CD14-positive monocyte (primary cell): ENCODE measurements at regions not wholly inside any gene's neighbourhood (a gene's known extent, or its start where the extent isn't known, plus 50 kb on each side); places are given as distances from the start of the nearest gene placed in this dataset.

Experiments
- DNase-seq, 3 donors: peaks; one replicate each; pipeline ENCODE4 v3.0.0-alpha.2; 2011 to 2022
- H2AFZ ChIP-seq: 2 replicates; pipeline ENCODE4 v1.6.0; 2012; ENCODE audit warnings: mild to moderate bottlenecking, low read depth, low read length, inconsistent platforms; ENCODE audit not compliant: insufficient read depth, poor library complexity, severe bottlenecking
- H3K27ac ChIP-seq, 2 donors: 1 replicate in 1 of 2; 2 replicates in 1 of 2; pipeline ENCODE4 v1.5.1; 2012 to 2013; ENCODE audit warnings: low read length in 2 of 2, control low read depth in 1 of 2, inconsistent platforms in 1 of 2, low read depth in 1 of 2, mild to moderate bottlenecking in 1 of 2
- H3K27me3 ChIP-seq, 2 donors: one replicate each; pipeline versions ENCODE4 v1.6.0 to v1.6.1; 2011 to 2013; ENCODE audit warnings: low read length in 2 of 2; ENCODE audit not compliant: control insufficient read depth in 2 of 2, insufficient read depth in 2 of 2
- H3K36me3 ChIP-seq, 2 donors: replicated peaks in 1 of 2; 1 replicate in 1 of 2; 2 replicates in 1 of 2; pipeline versions ENCODE4 v1.5.1 to v1.6.1; 2012 to 2013; ENCODE audit warnings: low read length in 2 of 2, control low read depth in 1 of 2, inconsistent platforms in 1 of 2, mild to moderate bottlenecking in 1 of 2; ENCODE audit not compliant: insufficient read depth in 2 of 2, control insufficient read depth in 1 of 2
- H3K4me1 ChIP-seq, 2 donors: 1 replicate in 1 of 2; 2 replicates in 1 of 2; pipeline versions ENCODE4 v1.5.1 to v1.6.1; 2012 to 2013; ENCODE audit warnings: low read length in 2 of 2, control low read depth in 1 of 2, inconsistent platforms in 1 of 2, mild to moderate bottlenecking in 1 of 2, moderate library complexity in 1 of 2; ENCODE audit not compliant: insufficient read depth in 2 of 2, control insufficient read depth in 1 of 2
- H3K4me2 ChIP-seq: replicated peaks from 2 replicates; pipeline ENCODE3; 2012; ENCODE audit warnings: low read length, moderate library complexity, mild to moderate bottlenecking; ENCODE audit not compliant: poor library complexity, severe bottlenecking; ENCODE audit errors: extremely low read depth
- H3K4me3 ChIP-seq, 3 experiments: fragments of 200-600 bp in 1 of 3; sonication (generic) in 1 of 3; replicated peaks in 1 of 3; 1 replicate in 2 of 3; 2 replicates in 1 of 3; pipeline ENCODE4 v1.5.1; 2011 to 2013; ENCODE audit warnings: low read length in 3 of 3, mild to moderate bottlenecking in 3 of 3, control low read depth in 2 of 3, low read depth in 2 of 3, inconsistent platforms in 1 of 3, moderate library complexity in 1 of 3
- H3K79me2 ChIP-seq: 2 replicates; pipeline ENCODE4 v1.6.0; 2012; ENCODE audit warnings: mild to moderate bottlenecking, control low read depth, inconsistent platforms, low read length, moderate library complexity; ENCODE audit not compliant: insufficient read depth
- H3K9ac ChIP-seq: 2 replicates; pipeline ENCODE4 v1.6.0; 2017; ENCODE audit warnings: low read length, mild to moderate bottlenecking; ENCODE audit not compliant: insufficient read depth, poor library complexity, severe bottlenecking
- H3K9me3 ChIP-seq, 2 donors: replicated peaks in 1 of 2; 1 replicate in 1 of 2; 2 replicates in 1 of 2; pipeline versions ENCODE4 v1.5.1 to v1.6.1; 2012 to 2013; ENCODE audit warnings: low read length in 2 of 2, control low read depth in 1 of 2; ENCODE audit not compliant: control insufficient read depth in 1 of 2, insufficient read depth in 1 of 2
- H4K20me1 ChIP-seq: 2 replicates; pipeline ENCODE4 v1.6.0; 2012; ENCODE audit warnings: mild to moderate bottlenecking, low read length, control low read depth, moderate library complexity; ENCODE audit not compliant: insufficient read depth
- H3K27ac Mint-ChIP-seq, 7 donors: one replicate each; pipeline ENCODE4 v1.8.0; 2020; ENCODE audit warnings: mild to moderate bottlenecking in 7 of 7, mixed read lengths in 7 of 7, moderate library complexity in 6 of 7, inconsistent platforms in 2 of 7
- H3K27me3 Mint-ChIP-seq, 3 donors: one replicate each; pipeline ENCODE4 v1.8.0; 2021 to 2022; ENCODE audit warnings: low read depth in 3 of 3, mild to moderate bottlenecking in 3 of 3, mixed read lengths in 3 of 3, moderate library complexity in 3 of 3, inconsistent platforms in 1 of 3
- H3K36me3 Mint-ChIP-seq, 2 donors: one replicate each; pipeline ENCODE4 v1.8.0; 2020; ENCODE audit warnings: mixed read lengths in 2 of 2, inconsistent platforms in 1 of 2, mild to moderate bottlenecking in 1 of 2
- H3K4me1 Mint-ChIP-seq: one replicate; pipeline ENCODE4 v1.8.0; 2020; ENCODE audit warnings: mild to moderate bottlenecking, mixed read lengths
- H3K4me3 Mint-ChIP-seq, 2 donors: one replicate each; pipeline ENCODE4 v1.8.0; 2020; ENCODE audit warnings: mild to moderate bottlenecking in 2 of 2, mixed read lengths in 2 of 2, moderate library complexity in 1 of 2
- H3K9me3 Mint-ChIP-seq, 7 donors: one replicate each; pipeline ENCODE4 v1.8.0; 2020 to 2022; ENCODE audit warnings: mixed read lengths in 7 of 7, mild to moderate bottlenecking in 6 of 7, moderate library complexity in 6 of 7, inconsistent platforms in 2 of 7
- CTCF ChIP-seq: fragments of 200-600 bp; IDR thresholded peaks from one replicate; pipeline ENCODE4 v1.8.0; 2022; ENCODE audit warnings: antibody characterized with exemption, mild to moderate bottlenecking
- WGBS: methylation state at CpG from one replicate; pipeline ENCODE4 v1.1.5; 2013; ENCODE audit warnings: missing lambda C conversion rate; ENCODE audit not compliant: insufficient coverage; 5-methylcytosine and 5-hydroxymethylcytosine counted together
- intact Hi-C, 2 donors: fragments of 100-400 bp; cut with micrococcal nuclease; formaldehyde crosslinking; loops; one replicate each; pipeline versions ENCODE4 v1.15.0 to v1.15.1; 2023

GRCh38 chr14:97850466-97850865 is 1053.3 kb downstream of the VRK1 start:
- Mint-ChIP-seq H3K9me3 (peaks cover 0 to 2% (median 0%) of the 10 kb centered on the region in 7 donors), H3K27ac (no peak overlapping the region), H3K4me3 (no peak overlapping the region), H3K27me3 (peaks cover 0 to 2% (median 0%) of the 10 kb centered on the region in 3 donors), H3K36me3 (no peaks in the 10 kb centered on the region), H3K4me1 (no peaks in the 10 kb centered on the region)
- H3K36me3 ChIP-seq, result no peaks in the 10 kb centered on the region
- no peaks in the 10 kb centered on the region for H4K20me1 ChIP-seq
- H3K4me2 ChIP-seq, result no peak overlapping the region
- H3K4me3 ChIP-seq, result no peak overlapping the region
- H3K27ac ChIP-seq, result no peak overlapping the region
- no peaks in the 10 kb centered on the region for H3K9me3 ChIP-seq
- no peak overlapping the region for H3K9ac ChIP-seq
- intact Hi-C loops, result no loop called here
- TF ChIP-seq CTCF, result no peak
- H3K79me2 ChIP-seq, result no peaks in the 10 kb centered on the region
- no peak overlapping the region for H2AFZ ChIP-seq
- no peak for DNase-seq
- H3K4me1 ChIP-seq, result no peaks in the 10 kb centered on the region
- 75% methylated on average over 2 of the region's 2 CpGs for WGBS
- no peaks in the 10 kb centered on the region for H3K27me3 ChIP-seq

GRCh38 chr14:97850886-97851285 is 1053.7 kb downstream of the VRK1 start:
- intact Hi-C loops, result no loop called here

More at GRCh38 chr14:97850886-97851285, 1053.7 kb downstream of the VRK1 start:
- H3K9me3 ChIP-seq, result no peaks in the 10 kb centered on the region
- no peak overlapping the region for H3K4me2 ChIP-seq
- H3K9ac ChIP-seq, result no peak overlapping the region
- no peak for TF ChIP-seq CTCF
- H3K27ac ChIP-seq, result no peak overlapping the region
- H2AFZ ChIP-seq, result no peak overlapping the region
- Mint-ChIP-seq H3K27ac (no peak overlapping the region), H3K27me3 (peaks cover 0 to 2% (median 0%) of the 10 kb centered on the region in 3 donors), H3K36me3 (no peaks in the 10 kb centered on the region), H3K4me1 (no peaks in the 10 kb centered on the region), H3K9me3 (peaks cover 0 to 2% (median 0%) of the 10 kb centered on the region in 7 donors), H3K4me3 (no peak overlapping the region)
- WGBS, result 87% methylated on average over 4 of the region's 6 CpGs
- no peaks in the 10 kb centered on the region for H3K36me3 ChIP-seq
- no peaks in the 10 kb centered on the region for H4K20me1 ChIP-seq
- H3K4me1 ChIP-seq, result no peaks in the 10 kb centered on the region
- DNase-seq, result no peak
- H3K27me3 ChIP-seq, result no peaks in the 10 kb centered on the region
- H3K4me3 ChIP-seq, result no peak overlapping the region
- no peaks in the 10 kb centered on the region for H3K79me2 ChIP-seq
